NCI-H82 treated with DMSO at 0.1 percent for 48 hours (cell line): ENCODE measurements at regions not wholly inside any gene's neighbourhood (a gene's known extent, or its start where the extent isn't known, plus 50 kb on each side); places are given as distances from the start of the nearest gene placed in this dataset.
"Not testable (repeated sequence)": the region's sequence is repeated elsewhere in the genome, so short reads cannot be mapped to it uniquely, and the experiment has no call there.

Experiments
- DNase-seq: peaks from one replicate; lab custom pipeline; 2025; ENCODE audit not compliant: unreplicated experiment; lab: John Stamatoyannopoulos, UW

DNA sequence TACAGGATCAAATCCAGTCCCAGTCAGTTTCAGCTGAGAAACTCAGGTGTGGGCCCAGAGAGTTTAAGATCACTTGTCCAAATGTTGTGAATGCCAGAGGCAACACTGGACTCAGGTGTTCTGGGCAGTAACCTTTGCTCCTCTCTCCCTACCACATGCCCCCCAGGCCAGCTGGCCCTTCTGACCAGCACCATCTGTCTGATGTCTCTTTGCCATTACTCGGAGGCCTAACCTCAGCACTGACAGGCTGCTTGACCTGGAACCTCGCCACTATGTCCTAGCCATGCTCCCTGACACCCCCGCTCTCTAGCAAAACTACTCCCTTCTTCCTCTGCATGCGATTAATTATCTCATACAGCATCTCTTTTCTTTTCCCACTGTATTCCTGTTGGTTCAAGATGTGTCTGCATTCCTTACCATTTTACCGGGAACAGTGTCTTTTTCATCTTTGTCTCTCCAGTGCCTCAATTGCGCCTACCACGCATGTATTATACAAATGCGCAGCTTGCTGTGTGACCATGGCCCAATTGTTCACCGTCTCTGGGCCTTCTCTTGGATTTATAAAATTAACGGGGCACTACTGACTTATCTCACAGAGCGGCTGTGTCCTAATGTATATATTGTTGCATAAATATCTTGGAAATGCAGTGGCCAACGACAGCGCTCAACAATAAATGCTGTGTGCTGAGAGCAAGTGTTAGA lies 159.5 kb upstream of the IRF2BP2 start:
- no peak for DNase-seq

DNA sequence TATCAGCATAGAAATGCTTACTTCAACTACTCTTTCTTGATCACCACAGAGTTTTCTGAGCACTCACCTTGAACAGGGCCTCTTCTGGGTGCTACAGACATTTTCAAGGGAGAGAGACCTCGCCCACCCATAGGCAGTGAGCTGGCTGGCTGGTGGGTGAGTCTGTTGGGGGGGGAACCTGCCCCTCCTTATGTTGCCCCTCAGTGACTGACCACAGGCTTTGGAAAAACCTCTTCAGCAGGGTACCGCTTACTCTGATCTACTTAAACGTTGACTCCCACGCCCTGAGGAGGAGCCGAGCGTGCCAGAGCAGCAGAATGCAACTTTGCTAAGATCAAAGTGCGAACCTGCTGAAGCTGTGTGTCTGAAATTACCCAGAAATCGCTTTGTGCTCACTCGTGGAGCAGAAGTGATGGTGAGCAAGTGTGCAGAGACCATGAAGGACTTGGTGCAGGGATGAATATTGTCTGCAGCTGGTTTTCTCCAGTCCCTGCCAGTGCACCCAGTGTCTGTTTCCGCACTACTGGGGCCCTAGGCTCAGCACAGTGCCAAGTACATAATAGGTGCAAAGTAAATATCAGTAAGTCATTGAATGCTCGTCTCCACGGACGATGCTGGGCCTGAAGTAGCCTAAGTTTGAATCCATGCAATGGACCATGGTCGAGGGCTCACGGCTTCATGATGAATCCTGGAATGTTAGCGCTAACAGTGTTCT lies 158.7 kb upstream of the IRF2BP2 start:
- no peak for DNase-seq

DNA sequence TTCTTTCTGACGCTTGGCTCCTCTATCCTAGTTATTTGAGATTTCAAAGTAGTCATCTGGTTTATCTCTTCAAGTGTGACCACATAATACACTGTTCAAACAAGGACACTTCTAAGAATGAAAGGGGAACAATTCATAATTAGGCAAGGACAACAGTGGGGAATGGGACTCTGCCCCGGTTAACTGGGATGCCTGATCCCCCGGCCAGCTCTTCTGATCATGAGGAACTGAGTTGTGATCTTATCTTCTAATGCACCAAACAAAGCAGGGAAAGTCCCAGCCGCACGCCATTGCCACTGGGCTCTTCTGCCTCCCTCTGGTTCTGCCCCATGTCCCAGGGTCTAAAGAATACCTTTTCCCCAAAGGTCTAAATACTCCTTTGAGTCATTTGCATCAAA lies 158.2 kb upstream of the IRF2BP2 start:
- DNase-seq: no peak

DNA sequence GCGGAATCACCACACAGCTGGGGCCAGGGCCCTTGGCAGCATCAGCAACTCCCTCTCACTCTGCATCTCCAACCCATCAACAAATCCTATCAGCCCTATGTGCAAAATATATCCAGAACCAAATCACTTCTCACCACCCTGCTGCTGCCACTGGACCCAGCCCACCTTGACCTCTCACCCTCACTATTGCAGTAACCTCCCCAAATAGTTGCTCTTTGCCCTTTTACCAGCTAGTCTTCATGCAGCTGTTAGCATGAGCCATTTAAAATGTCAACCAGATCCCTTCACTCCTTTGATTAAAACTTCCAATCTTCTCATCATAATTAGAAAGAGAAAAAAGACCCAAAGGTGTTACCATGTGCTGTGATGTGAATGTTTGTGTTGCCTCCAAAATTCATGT lies 155.7 kb upstream of the IRF2BP2 start:
- no peak for DNase-seq

DNA sequence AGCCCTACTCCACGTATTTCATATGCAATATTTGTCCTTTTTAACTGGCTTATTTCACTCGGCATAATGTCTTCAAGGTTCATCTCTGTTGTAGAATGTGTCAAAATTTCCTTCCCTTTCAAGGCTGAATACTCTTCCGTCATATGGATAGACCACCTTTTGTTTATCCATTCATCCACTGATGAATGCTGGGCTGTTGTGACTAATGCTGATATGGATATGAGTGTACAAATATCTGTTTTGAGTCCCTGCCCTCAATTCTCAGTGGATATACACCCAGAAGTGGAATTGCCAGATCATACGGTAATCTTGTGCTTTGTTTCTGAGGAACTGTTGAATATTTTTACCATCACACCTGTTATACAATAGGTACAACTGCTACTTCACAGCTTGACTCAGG lies 155.2 kb upstream of the IRF2BP2 start:
- no peak for DNase-seq

DNA sequence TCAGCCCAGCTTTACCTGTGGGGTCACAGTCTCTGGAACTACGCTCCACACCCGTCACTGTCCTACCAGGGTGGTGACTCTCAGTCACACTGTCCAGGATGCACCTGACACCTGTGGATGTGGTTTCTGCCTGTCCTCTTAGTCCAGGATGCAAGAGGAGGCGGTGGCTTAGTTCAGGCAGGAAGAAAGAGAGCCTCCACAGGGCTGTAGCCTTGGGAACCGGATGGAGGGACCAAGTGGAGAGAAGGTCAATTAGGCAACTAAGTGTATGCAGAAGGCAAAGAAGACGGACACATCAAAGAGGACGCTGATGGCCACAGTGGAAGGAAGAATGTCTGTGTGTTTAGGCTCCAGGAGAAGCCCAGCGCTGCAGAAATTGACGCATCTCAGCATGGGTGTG lies 153.9 kb upstream of the IRF2BP2 start:
- no peak for DNase-seq

DNA sequence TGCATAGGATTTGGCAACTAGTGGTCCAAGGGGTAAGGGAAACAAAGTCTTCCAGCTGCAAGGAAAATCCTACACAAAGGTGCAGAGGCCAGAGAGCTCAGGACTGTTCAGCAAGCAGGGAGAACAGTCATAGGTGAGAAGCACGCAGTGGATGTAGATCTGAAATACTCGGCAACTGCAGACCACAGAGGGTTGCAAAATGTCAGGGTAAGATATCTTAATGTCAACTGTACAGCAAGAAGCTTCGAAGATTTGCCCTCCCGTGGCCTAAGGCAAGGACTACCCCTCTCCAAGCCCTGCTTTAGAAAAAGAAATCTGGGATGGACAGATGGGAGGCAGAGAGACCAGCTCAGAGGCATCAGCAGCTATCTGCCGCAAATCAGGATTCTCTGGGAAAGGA lies 153.4 kb upstream of the IRF2BP2 start:
- no peak for DNase-seq

DNA sequence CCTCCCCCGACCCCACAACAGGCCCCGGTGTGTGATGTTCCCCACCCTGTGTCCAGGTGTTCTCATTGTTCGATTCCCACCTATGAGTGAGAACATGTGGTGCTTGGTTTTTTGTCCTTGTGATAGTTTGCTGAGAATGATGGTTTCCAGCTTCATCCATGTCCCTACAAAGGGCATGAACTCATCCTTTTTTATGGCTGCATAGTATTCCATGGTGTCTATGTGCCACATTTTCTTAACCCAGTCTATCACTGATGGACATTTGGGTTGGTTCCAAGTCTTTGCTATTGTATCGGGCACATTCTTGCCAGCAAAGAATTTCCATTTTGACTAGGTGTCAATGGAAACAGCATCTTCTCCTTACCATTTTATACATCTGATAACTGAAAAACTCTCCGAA lies 152.1 kb upstream of the IRF2BP2 start:
- not testable (repeated sequence) for DNase-seq

DNA sequence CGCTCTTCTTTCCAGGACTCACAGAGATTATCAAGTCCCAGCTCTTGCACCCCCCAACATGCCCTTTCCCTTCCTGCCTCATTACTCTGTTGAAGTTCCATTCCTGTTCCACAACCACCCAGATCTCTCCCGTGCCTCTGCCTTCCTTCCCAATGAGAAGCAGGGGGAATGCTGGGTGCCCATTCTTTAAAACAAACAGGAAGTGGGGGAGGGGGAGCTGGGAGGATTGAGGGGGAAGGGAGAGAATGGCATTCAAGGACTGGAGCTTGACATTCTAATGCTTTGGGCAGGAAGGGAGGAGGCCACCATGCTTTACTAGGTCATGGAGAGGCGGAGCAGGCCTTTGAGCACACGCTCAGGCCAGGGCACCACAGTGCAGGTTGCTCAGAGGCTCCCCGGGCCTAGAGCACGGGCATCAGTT lies 150.3 kb upstream of the IRF2BP2 start:
- no peak for DNase-seq

DNA sequence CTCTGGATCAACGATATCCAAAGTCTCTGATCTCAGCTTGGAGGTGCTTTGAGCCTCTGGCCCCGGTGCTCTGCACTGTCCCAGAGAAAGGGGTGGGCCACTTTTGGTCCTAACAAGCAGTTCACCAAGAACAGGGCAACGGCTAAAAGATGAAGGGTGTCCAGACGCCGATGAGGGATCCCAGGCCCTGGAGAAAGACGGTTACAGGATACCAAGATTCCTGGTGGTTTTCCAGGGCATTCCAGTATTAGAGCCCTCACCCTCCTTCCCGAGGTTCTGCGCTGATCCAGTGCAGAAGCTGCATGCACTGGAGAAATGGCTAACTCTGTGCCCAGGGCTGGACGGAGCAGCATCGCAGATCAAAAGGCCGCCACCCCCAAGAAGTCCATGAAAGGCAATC lies 149.9 kb upstream of the IRF2BP2 start:
- no peak for DNase-seq

DNA sequence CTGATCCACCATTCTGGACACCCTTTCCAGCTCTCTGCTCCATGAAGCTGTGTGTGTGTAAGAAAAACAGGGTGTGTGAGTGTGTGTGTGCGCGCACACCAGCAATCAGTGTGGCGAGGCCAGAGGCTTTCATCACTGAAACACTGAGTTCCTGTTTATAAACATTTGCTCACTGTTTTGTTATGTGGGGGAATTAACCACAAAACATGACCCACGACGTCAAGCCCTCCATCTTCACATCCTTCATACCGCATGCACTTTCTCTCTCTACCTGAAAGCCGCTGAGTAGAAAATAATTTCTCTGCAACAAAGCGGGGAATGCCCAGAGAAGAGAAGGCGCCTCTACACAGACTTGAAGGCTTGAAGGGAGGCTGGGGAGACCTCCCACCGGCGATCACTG lies 148.9 kb upstream of the IRF2BP2 start:
- DNase-seq: no peak

DNA sequence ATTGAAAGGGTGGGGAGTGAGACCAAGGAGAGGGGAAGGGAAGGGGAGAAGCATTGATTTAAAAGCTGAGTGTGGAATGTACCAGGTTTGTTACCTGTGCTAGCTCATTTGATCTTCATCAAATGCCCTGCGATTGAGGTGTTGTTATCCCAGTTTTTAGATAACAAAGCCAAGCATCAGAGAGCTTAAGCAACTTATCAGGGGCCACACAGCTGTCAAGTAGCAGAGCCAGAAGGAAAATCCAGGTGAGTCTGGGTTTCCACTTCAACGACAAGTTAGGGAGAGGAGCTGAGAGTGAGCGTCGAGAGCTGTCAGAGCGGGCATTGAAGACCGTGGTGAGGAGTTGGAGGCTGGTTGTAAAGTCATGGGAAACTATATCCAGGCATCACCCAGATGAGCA lies 146.9 kb upstream of the IRF2BP2 start:
- DNase-seq: no peak

DNA sequence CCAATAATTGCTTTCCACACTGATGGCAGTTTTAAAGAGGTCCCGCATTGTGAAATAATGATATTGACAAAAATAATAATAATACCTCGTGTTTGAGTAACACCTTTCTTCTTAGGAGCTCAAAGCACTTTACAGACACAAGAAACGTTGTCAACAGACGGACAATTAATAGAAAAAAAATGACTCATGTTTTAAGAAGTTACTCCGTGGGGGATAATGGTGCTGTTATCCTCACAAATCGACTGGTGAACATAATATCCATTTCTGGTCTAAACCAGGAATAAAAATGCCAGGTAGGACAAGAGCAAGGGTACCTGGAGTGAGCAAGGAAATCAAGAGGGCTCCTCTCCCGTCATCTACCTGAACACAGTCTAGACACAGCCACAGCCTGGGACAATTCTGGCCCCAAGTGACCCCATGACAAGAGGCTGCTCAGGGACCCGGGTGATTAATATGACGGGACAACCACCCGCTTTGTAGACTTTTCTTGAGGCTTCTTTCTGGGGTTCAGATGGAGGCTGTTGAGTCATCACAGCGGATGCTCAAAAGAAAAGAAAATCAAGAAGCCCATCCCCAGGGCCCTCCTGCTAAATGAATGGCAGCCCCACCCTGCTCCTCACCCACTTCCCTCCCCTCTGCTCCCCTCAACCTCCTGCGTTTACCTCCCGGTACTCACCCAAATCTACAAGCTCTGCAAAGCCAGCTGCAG lies 146.2 kb upstream of the IRF2BP2 start:
- no peak for DNase-seq

DNA sequence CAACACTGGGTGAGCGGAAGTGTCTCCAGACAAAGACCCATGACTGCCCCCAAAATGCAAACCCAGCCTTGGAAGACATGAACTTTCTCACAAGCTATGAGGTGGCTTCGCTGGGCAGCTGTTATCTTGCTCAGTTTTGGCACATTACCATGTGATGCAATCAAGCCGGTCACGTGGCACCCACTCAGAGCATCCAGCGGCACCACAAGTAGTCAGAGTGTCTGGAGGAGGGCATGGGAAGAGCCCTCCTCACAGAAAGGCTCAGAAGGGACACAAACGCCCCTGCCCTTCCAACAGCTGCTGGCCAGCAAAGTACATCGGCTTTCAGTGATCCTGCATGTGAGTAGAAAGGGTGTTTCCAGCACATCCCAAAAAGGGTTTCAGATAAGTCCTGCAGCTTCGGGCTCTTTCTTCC lies 145.5 kb upstream of the IRF2BP2 start:
- no peak for DNase-seq

DNA sequence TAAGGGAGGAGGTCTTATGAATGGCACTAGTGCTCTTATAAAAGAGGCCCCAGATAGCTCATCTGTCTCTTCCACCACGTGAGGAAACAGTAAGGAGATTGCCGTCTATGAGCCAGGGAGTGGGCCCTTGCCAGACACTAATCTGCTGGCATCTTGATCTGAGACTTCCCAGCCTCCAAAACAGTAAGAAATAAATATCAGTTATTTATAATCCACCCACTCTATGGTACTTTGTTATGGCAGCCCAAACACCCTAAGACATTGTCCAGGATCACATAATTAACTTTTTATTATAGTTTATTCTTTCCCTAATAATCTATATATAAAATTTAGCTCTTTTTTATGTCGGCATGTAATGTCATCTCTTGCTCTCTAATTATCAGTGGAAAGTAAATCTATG lies 144.0 kb upstream of the IRF2BP2 start:
- DNase-seq: no peak

DNA sequence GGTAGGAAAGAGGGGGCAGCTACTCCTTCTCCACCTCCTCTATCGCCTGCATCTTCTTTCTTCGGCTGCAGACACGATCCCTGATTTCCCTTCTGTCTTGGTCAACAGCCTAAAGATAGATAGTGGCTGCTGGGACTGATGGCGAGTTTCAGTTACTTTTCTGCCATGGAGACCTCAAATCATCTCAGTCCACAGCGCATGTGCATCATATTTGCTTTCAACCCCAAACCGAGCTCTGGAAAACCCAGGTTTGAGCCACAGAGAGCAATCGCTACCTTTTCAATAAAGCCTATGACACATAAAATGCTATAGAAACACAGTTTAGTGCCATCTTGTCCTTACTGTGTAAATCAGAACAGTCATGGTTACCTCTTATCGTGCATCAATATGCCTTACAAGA lies 142.9 kb upstream of the IRF2BP2 start:
- DNase-seq: no peak

DNA sequence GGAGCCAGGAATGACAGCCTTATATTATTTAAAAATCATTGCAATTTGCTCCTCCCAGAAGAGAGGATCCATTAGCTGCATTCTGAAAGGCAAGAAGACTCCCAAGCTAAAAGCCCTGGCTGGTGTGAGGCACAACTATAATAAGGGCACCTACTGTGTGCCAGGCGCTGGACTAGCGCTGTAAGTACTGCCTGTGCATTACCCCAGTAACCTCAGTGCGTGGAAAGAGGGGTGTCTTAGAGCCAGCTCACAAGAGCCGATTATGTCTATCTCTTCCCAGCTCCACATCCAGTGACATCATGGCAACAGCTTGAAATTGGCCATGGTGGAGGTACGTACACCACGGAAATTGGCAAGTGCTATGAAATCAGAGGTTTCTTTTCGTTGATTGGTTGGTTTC lies 141.7 kb upstream of the IRF2BP2 start:
- no peak for DNase-seq

DNA sequence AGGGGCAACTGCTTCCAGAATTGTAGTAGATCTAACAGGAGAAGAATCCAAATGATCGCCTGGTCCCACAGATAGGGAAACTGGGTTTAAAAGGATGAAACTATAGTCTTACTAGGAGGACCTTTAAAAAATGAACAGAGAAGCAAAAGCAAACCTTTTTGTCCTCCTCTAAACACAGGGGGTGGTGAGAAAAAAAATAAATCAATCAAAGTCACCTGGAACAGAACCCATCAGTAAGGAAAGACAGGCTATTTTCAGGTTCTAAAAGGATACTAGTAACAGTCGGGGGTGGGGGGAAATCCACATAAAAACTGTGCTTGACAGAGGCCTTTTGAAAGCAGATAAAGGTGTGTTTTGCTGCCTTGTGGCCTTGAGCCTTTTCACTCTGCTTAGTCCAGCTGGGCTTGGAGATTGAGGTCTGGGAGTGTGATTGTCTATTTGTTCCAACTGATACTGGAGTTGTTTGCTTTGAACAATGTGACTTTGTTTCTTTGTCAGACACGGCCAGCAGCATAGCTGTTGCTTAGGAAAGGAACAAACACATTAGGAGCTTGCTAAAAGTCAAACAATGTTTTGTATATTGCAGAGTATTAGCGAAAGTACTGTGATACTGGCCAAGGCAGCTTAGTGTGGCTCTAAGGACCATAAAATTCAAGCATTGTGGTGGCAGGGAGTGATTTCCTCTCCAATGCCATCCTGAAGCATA lies 141.1 kb upstream of the IRF2BP2 start:
- DNase-seq: no peak

DNA sequence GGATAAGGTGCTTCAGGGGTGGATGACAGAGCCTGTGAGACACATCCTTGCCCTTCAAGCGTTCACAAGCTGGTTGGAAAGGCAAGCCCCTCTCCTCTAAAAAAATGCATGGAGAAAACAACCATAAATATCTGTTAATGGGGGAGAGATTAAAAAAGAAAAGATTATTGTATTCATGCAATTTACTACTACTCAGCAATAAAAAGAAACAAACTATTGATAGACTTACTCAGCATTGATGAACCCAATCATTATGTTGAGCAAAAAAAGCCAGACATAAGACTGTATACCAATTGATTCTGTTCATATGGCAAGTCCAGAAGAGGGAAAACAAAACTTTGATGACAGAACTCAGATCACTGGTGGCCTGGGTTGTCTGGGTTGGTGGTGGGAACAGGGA lies 138.7 kb upstream of the IRF2BP2 start:
- DNase-seq: no peak

DNA sequence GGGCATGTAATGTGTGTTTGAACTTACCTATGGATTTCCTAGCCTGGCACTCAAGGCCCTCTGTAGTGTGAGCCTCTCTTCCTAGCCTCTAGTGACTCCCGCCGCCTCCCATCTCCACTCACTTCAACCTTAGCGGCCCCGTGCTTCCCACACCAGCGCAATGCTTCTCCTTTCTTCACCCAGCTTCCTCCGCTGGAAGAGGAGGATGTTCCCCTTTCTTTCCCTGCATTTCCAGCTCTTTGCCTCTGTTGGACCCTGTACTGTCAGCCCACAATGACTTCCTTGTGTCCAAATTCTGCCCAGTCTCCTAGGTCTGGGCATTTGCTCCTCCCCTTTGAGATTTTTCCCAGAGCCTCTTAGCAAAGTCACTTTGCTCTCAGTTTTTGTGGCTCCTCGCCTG lies 138.1 kb upstream of the IRF2BP2 start:
- DNase-seq: no peak

DNA sequence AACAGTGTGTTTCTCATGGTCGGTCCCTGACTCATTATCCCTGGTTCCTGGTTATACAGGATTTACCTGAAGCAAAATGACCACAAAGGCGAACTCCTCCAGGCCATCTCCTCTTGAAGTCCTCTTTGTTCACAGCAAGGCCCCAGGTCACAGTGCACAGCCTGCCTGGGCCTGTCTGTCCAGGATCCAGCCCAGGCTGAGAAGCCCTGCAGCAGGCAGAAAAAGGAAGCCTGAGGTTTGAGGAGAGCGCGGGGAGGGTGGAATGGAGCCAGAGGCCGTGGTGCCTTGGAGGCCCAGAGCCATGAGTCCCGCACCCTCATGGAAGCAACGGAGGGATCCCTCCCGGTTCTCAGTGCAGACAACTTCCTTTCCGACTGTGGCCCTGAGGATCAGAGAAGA lies 136.8 kb upstream of the IRF2BP2 start:
- DNase-seq: no peak
